Nephron (organoid): ENCODE measurements at regions not wholly inside any gene's neighbourhood (a gene's known extent, or its start where the extent isn't known, plus 50 kb on each side); places are given as distances from the start of the nearest gene placed in this dataset.

Source experiments
- H3K27ac Mint-ChIP-seq, 3 experiments: 2 replicates each; pipeline ENCODE4 v1.8.0; 2020; ENCODE audit warnings: mixed read lengths in 3 of 3, mild to moderate bottlenecking in 2 of 3, moderate library complexity in 1 of 3
- H3K27me3 Mint-ChIP-seq: 2 replicates; pipeline ENCODE4 v1.8.0; 2021; ENCODE audit warnings: low read depth, mild to moderate bottlenecking, moderate library complexity, mixed read lengths
- H3K36me3 Mint-ChIP-seq: 2 replicates; pipeline ENCODE4 v1.8.0; 2020; ENCODE audit warnings: low read depth, mixed read lengths
- H3K4me1 Mint-ChIP-seq: 2 replicates; pipeline ENCODE4 v1.8.0; 2020; ENCODE audit warnings: mixed read lengths
- H3K4me3 Mint-ChIP-seq, 3 experiments: 2 replicates each; pipeline ENCODE4 v1.8.0; 2020; ENCODE audit warnings: mild to moderate bottlenecking in 3 of 3, mixed read lengths in 3 of 3, moderate library complexity in 2 of 3
- H3K9me3 Mint-ChIP-seq: 2 replicates; pipeline ENCODE4 v1.8.0; 2020; ENCODE audit warnings: mixed read lengths
- TF ChIP-seq, protein P1 (sequence below), 3 experiments: fragments of 200-600 bp; sonication (generic); IDR thresholded peaks; one replicate each; pipeline ENCODE4 v1.5.0; 2021; ENCODE audit warnings: antibody characterized with exemption in 3 of 3; ENCODE audit not compliant: unreplicated experiment in 3 of 3

DNA sequence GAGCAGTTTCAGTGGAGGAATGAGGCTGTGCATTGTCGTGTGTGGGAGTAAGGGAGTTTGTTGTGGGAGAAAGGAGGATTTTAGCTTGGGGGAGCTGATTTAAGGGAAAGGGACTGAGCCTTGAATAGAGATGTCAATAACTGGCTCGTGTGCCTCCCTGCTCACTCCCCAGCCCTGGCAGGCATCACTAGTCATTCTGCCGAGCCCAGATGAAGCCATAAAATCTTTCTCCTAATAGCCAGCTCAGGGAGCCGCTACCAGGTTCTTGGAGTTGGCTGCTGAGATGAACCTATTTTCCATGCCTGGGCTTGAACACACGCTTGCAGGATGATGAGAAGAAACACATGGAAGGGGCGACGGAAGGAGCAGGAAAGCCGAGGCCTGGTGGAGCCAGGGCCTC lies 65.0 kb upstream of the POU3F1 start:
- H3K9me3 Mint-ChIP-seq, result peaks cover 8% of the 10 kb centered on the region
- H3K27me3 Mint-ChIP-seq, result peaks cover 43% of the 10 kb centered on the region
- peaks cover 14% of the 10 kb centered on the region for H3K4me1 Mint-ChIP-seq
- TF ChIP-seq, protein P1, sequence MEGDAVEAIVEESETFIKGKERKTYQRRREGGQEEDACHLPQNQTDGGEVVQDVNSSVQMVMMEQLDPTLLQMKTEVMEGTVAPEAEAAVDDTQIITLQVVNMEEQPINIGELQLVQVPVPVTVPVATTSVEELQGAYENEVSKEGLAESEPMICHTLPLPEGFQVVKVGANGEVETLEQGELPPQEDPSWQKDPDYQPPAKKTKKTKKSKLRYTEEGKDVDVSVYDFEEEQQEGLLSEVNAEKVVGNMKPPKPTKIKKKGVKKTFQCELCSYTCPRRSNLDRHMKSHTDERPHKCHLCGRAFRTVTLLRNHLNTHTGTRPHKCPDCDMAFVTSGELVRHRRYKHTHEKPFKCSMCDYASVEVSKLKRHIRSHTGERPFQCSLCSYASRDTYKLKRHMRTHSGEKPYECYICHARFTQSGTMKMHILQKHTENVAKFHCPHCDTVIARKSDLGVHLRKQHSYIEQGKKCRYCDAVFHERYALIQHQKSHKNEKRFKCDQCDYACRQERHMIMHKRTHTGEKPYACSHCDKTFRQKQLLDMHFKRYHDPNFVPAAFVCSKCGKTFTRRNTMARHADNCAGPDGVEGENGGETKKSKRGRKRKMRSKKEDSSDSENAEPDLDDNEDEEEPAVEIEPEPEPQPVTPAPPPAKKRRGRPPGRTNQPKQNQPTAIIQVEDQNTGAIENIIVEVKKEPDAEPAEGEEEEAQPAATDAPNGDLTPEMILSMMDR (IDR thresholded peaks at IDR 0.05; ENCODE audit: unreplicated experiment in 3 of 3), result no peak
- no peak overlapping the region for H3K4me3 Mint-ChIP-seq
- no peak overlapping the region for H3K27ac Mint-ChIP-seq
- H3K36me3 Mint-ChIP-seq, result peaks cover 5% of the 10 kb centered on the region

DNA sequence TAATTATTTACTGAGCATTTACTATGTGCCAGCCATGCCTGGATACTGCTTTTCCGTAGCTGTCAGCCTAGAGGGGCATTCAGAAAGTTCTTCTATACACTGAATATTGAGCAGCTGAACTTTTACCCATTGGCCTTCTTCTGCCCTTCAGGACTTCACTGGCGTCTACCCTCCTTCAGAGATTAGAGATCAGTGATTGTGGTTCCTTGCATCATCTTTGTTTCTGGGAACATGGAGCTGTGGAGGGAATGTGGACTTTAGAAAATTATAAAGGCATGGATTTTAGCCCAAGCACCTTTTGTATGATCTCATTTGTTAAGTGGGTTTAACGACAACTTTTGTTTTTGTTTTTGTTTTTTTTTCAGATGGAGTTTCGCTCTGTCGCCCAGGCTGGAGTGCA lies 58.7 kb upstream of the POU3F1 start:
- TF ChIP-seq, protein P1 (IDR thresholded peaks at IDR 0.05; ENCODE audit: unreplicated experiment in 3 of 3), result no peak
- Mint-ChIP-seq H3K9me3 (peaks cover 6% of the 10 kb centered on the region), H3K36me3 (peaks cover 10% of the 10 kb centered on the region)

DNA sequence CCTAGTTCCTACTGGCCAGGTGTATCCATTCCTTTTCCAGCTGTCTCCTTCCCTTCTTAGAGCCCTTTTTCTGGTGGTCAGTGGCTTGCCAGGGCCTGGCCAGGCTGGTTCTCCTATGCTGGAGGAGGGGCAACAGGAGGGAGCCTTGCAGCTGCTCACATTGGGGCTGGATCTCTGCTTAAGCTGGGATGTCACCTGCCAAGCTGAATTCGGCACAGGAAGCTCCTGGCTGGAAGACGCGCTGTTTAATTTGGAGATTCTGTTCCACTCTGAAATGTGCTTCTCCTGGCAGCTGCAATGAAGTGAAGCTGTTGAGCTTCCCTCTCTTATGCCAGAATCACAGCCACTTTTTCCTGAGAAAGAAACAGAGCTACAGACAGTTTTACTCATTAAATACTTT lies 56.0 kb upstream of the POU3F1 start:
- no peak overlapping the region for H3K27ac Mint-ChIP-seq
- H3K27me3 Mint-ChIP-seq, result peaks cover 49% of the 10 kb centered on the region
- H3K9me3 Mint-ChIP-seq, result no peaks in the 10 kb centered on the region

More for the DNA sequence above, 58.7 kb upstream of the POU3F1 start:
- no peak overlapping the region for H3K4me3 Mint-ChIP-seq
- peaks cover 36% of the 10 kb centered on the region for H3K27me3 Mint-ChIP-seq
- H3K4me1 Mint-ChIP-seq, result peaks cover 16% of the 10 kb centered on the region
- no peak overlapping the region for H3K27ac Mint-ChIP-seq

DNA sequence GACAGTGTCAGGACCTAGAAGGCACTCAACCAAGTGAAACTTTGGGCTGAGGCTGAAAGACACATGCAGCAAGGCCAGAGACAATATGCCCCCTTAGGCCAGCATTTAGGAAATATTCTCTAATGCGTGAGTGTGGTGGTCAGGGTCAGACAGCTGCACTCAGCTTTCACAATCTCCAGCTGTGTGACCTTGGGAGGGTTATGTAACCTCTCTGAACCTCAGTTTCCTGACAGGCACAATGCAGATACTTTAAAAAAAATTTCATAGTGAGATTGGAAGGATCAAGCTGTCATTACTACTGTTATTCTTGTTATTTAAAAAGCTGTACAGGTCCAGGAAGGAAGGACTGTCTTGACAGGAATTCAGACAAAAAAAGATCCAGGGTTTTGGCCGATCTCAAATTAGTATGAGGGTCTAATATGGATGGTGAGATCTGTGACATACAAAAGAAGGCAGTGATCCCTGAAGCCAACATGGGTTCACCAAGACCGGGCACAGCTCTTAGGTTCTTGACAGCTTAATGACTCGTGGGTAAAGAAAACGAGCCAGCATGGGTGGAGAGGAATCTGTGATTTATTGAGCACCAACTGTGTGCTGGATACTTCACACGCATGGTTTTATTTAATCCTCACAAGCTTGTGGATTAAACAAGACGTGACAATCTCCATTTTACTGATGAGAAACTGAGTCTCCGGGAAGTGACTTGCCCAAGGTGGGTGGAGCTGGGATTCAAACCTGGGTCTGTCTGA lies 54.6 kb upstream of the POU3F1 start:
- TF ChIP-seq, protein P1 (IDR thresholded peaks at IDR 0.05; ENCODE audit: unreplicated experiment in 3 of 3), result no peak
- no peak overlapping the region for H3K4me3 Mint-ChIP-seq
- H3K9me3 Mint-ChIP-seq, result no peaks in the 10 kb centered on the region
- H3K27ac Mint-ChIP-seq, result no peak overlapping the region
- peaks cover 12% of the 10 kb centered on the region for H3K4me1 Mint-ChIP-seq
- peaks cover 5% of the 10 kb centered on the region for H3K36me3 Mint-ChIP-seq
- H3K27me3 Mint-ChIP-seq, result peaks cover 39% of the 10 kb centered on the region

More for the DNA sequence above, 56.0 kb upstream of the POU3F1 start:
- Mint-ChIP-seq H3K36me3 (peaks cover 10% of the 10 kb centered on the region), H3K4me3 (no peak overlapping the region), H3K4me1 (peaks cover 16% of the 10 kb centered on the region)
- TF ChIP-seq, protein P1 (IDR thresholded peaks at IDR 0.05; ENCODE audit: unreplicated experiment in 3 of 3), result no peak

DNA sequence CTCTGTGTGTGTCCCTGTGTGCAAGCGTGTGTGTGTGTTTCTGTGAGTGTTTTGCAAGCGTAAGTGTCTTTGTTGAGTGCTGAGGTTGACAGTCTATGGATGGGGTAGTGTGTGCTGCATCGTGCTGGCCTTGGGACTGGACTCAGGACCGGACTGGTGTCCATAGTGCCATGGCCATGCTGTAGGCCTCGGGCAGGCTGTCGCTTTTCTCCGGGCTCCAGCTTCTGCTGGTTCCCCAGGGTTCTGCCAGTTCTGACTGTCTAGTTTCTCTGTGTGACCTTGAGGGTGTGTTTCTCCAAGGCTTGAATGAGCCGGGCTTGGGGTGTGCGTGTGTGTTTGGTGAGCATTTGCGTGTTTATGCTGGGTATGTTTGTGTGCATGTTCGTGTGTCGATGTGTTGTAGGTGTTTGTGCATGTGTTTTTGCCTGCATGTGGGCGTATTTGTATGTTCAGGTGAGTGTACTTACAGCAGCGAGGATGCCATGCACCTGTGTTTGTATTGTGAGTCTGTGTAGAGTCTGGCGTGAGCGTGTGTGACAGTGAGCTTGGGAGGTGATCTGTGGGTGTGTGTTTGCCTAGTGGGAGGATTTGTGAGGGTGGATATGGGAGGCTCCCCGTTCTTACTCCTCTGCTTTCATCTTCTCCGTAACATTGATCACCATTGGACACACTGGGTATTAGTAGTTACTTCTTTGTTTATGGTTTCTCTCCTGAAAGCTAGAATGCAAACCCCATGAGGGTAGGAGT lies 51.7 kb upstream of the POU3F1 start:
- Mint-ChIP-seq H3K27me3 (peaks cover 34% of the 10 kb centered on the region), H3K4me3 (no peak overlapping the region), H3K36me3 (no peaks in the 10 kb centered on the region), H3K4me1 (peaks cover 29% of the 10 kb centered on the region), H3K9me3 (no peaks in the 10 kb centered on the region), H3K27ac (no peak overlapping the region)
- TF ChIP-seq, protein P1 (IDR thresholded peaks at IDR 0.05; ENCODE audit: unreplicated experiment in 3 of 3), result no peak
